Neural cell (in vitro differentiated cells): ENCODE measurements at regions not wholly inside any gene's neighbourhood (a gene's known extent, or its start where the extent isn't known, plus 50 kb on each side); places are given as distances from the start of the nearest gene placed in this dataset.

Experiments used
- H2AFZ ChIP-seq: fragments of 200-600, 300-800 bp; sonication (generic), shearing (Covaris generic); 2 replicates; pipeline ENCODE4 v1.6.0; 2014; ENCODE audit warnings: low read depth, mild to moderate bottlenecking, antibody characterized with exemption, low read length, moderate library complexity
- H3F3A ChIP-seq: fragments of 200-600 bp; shearing (Covaris generic); 2 replicates; pipeline ENCODE4 v1.6.1; 2016; ENCODE audit warnings: mild to moderate bottlenecking, moderate library complexity, mixed read lengths, antibody characterized with exemption, low read length; ENCODE audit not compliant: insufficient read depth, poor library complexity, severe bottlenecking
- H3K27ac ChIP-seq: fragments of 200-600, 300-800 bp; sonication (generic), shearing (Covaris generic); 2 replicates; pipeline ENCODE4 v1.5.1; 2014; ENCODE audit warnings: mild to moderate bottlenecking, low read length, moderate library complexity
- H3K27me3 ChIP-seq: fragments of 300-800, 200-600 bp; sonication (generic), shearing (Covaris generic); 2 replicates; pipeline ENCODE4 v1.6.0; 2014; ENCODE audit warnings: mild to moderate bottlenecking, low read depth, low read length, moderate library complexity; ENCODE audit not compliant: insufficient read depth
- H3K36me3 ChIP-seq: fragments of 300-800, 200-600 bp; sonication (generic), shearing (Covaris generic); 2 replicates; pipeline ENCODE4 v1.5.1; 2014; ENCODE audit warnings: mild to moderate bottlenecking, antibody characterized with exemption, low read length, moderate library complexity; ENCODE audit not compliant: insufficient read depth
- H3K4me2 ChIP-seq: fragments of 300-800, 200-600 bp; sonication (generic), shearing (Covaris generic); 2 replicates; pipeline ENCODE4 v1.6.0; 2014; ENCODE audit warnings: mild to moderate bottlenecking, low read length
- H3K4me3 ChIP-seq: fragments of 300-800, 200-600 bp; sonication (generic), shearing (Covaris generic); 2 replicates; pipeline ENCODE4 v1.5.1; 2014; ENCODE audit warnings: mild to moderate bottlenecking, low read length, moderate library complexity
- H3K79me2 ChIP-seq: fragments of 200-600 bp; shearing (Covaris generic); replicated peaks from 2 replicates; pipeline ENCODE4 v1.6.0; 2014; ENCODE audit warnings: mild to moderate bottlenecking, low read length, moderate library complexity; ENCODE audit not compliant: insufficient read depth
- H3K9ac ChIP-seq: fragments of 300-800, 200-600 bp; sonication (generic), shearing (Covaris generic); 2 replicates; pipeline ENCODE4 v1.6.1; 2016; ENCODE audit warnings: mild to moderate bottlenecking, low read length, mixed read lengths
- H3K9me2 ChIP-seq: fragments of 200-600 bp; shearing (Covaris generic); 2 replicates; pipeline ENCODE4 v1.6.1; 2016; ENCODE audit warnings: mild to moderate bottlenecking, low read length, mixed read lengths; ENCODE audit not compliant: insufficient read depth
- H3K9me3 ChIP-seq: fragments of 200-600, 300-800 bp; sonication (generic), shearing (Covaris generic); 2 replicates; pipeline ENCODE4 v1.6.1; 2016; ENCODE audit warnings: mild to moderate bottlenecking, mixed run types, low read length, moderate library complexity, mixed read lengths
- H4K20me1 ChIP-seq: fragments of 200-600 bp; shearing (Covaris generic); 2 replicates; pipeline ENCODE4 v1.6.1; 2016; ENCODE audit warnings: mild to moderate bottlenecking, mixed run types; ENCODE audit not compliant: insufficient read depth
- CTCF ChIP-seq: fragments of 450-650 bp; IDR thresholded peaks from 2 replicates; pipeline ENCODE4 v1.5.1; 2014; ENCODE audit warnings: antibody characterized with exemption, mild to moderate bottlenecking, moderate library complexity; ENCODE audit not compliant: poor library complexity, severe bottlenecking
- EP300 ChIP-seq: fragments of 450-650 bp; conservative IDR thresholded peaks from 2 replicates; pipeline ENCODE4 v1.6.1; 2014; ENCODE audit warnings: antibody characterized with exemption, mild to moderate bottlenecking, moderate library complexity; ENCODE audit not compliant: poor library complexity, severe bottlenecking
- EZH2 ChIP-seq: fragments of 200-600, 300-800 bp; shearing (Covaris generic), sonication (generic); IDR thresholded peaks from 2 replicates; pipeline ENCODE4 v1.6.1; 2014; ENCODE audit warnings: antibody characterized with exemption, low read length, borderline replicate concordance, mild to moderate bottlenecking; ENCODE audit not compliant: insufficient read depth, poor library complexity, severe bottlenecking
- MXI1 ChIP-seq: fragments of 450-650 bp; conservative IDR thresholded peaks from 2 replicates; pipeline ENCODE4 v1.6.1; 2014; ENCODE audit warnings: antibody characterized with exemption, mild to moderate bottlenecking; ENCODE audit not compliant: poor library complexity, severe bottlenecking
- POLR2AphosphoS5 ChIP-seq: IDR thresholded peaks from 2 replicates; pipeline ENCODE4 v1.6.1; 2012
- SMC3 ChIP-seq: fragments of 450-650 bp; conservative IDR thresholded peaks from 2 replicates; pipeline ENCODE4 v1.6.1; 2014; ENCODE audit warnings: antibody characterized with exemption, mild to moderate bottlenecking, moderate library complexity; ENCODE audit not compliant: poor library complexity
- TAF1 ChIP-seq: IDR thresholded peaks from 2 replicates; pipeline ENCODE4 v1.6.1; 2012; ENCODE audit warnings: low read depth

- H3K36me3 ChIP-seq = no peaks in the 10 kb centered on the region
- H3K4me3 ChIP-seq = no peak overlapping the region
- H3K27me3 ChIP-seq = no peaks in the 10 kb centered on the region
- no peaks in the 10 kb centered on the region for H4K20me1 ChIP-seq
- peaks cover 4% of the 10 kb centered on the region for H3K9me3 ChIP-seq
- H3K4me2 ChIP-seq = no peak overlapping the region
- no peaks in the 10 kb centered on the region for H3K79me2 ChIP-seq
- H3K9ac ChIP-seq = no peak overlapping the region
- H3K9me2 ChIP-seq = no peaks in the 10 kb centered on the region
- no peak overlapping the region for H3K27ac ChIP-seq
- TF ChIP-seq SMC3 (no peak), POLR2AphosphoS5 (no peak), EZH2 (no peak), CTCF (no peak), TAF1 (no peak)
- no peak overlapping the region for H2AFZ ChIP-seq
- no peaks in the 10 kb centered on the region for H3F3A ChIP-seq
Measured at GRCh38 chr5:147085409-147085808, 149.4 kb upstream of the STK32A start.

DNA sequence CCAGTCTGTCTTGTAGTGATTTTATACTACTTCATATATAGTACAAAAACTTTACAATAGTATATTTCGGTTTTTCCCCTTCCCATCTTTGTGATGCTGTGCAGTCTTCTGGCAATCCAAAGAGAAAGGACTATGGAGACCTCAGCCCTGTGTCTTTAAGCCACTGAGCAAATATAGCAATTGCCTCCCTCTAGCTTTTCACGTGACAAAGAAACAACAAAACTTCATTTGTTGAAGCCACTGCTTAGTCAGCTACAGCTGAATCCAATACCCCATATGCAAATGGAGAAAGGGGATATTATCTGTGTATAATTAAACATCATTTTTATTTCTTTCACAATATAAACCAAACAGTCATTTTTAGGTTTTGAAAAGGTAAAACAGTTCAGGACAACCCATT is 142.8 kb upstream of the STK32A start:
- H3K9ac ChIP-seq = no peak overlapping the region
- no peak overlapping the region for H2AFZ ChIP-seq
- H3K4me3 ChIP-seq = no peak overlapping the region
- H3K9me2 ChIP-seq = no peaks in the 10 kb centered on the region
- H3K9me3 ChIP-seq = peaks cover 4% of the 10 kb centered on the region
- no peaks in the 10 kb centered on the region for H3K36me3 ChIP-seq
- H3K27me3 ChIP-seq = no peaks in the 10 kb centered on the region
- TF ChIP-seq TAF1 = no peak
- no peak for TF ChIP-seq CTCF
- TF ChIP-seq POLR2AphosphoS5 = no peak
- TF ChIP-seq EP300 = no peak
- TF ChIP-seq SMC3 = no peak
- no peak for TF ChIP-seq MXI1
- no peak overlapping the region for H3K27ac ChIP-seq
- no peaks in the 10 kb centered on the region for H3F3A ChIP-seq
- no peaks in the 10 kb centered on the region for H4K20me1 ChIP-seq
- no peak overlapping the region for H3K4me2 ChIP-seq
- no peaks in the 10 kb centered on the region for H3K79me2 ChIP-seq

- H3K9me2 ChIP-seq = no peaks in the 10 kb centered on the region
- no peaks in the 10 kb centered on the region for H3K9me3 ChIP-seq
- H3K36me3 ChIP-seq = no peaks in the 10 kb centered on the region
- no peak overlapping the region for H3K9ac ChIP-seq
- H3K4me3 ChIP-seq = no peak overlapping the region
- no peaks in the 10 kb centered on the region for H4K20me1 ChIP-seq
- H2AFZ ChIP-seq = no peak overlapping the region
- H3K27ac ChIP-seq = no peak overlapping the region
- TF ChIP-seq CTCF = no peak
- no peak for TF ChIP-seq POLR2AphosphoS5
- no peak for TF ChIP-seq SMC3
- TF ChIP-seq MXI1 = no peak
- no peaks in the 10 kb centered on the region for H3K79me2 ChIP-seq
- no peaks in the 10 kb centered on the region for H3F3A ChIP-seq
- no peak overlapping the region for H3K4me2 ChIP-seq
- no peaks in the 10 kb centered on the region for H3K27me3 ChIP-seq
Measured at GRCh38 chr5:147093138-147093537, 141.7 kb upstream of the STK32A start.
